LNCAP (cell line): ENCODE measurements at regions not wholly inside any gene's neighbourhood (a gene's known extent, or its start where the extent isn't known, plus 50 kb on each side); places are given as distances from the start of the nearest gene placed in this dataset.

Experiments used
- CTCF ChIP-seq: fragments of 450-650 bp; IDR thresholded peaks from 2 replicates; pipeline ENCODE4 v1.5.1; 2017; ENCODE audit warnings: mild to moderate bottlenecking

GRCh38 chr13:111007209-111007608 is 92.3 kb upstream of the ANKRD10 start:
- TF ChIP-seq CTCF: no peak

DNA sequence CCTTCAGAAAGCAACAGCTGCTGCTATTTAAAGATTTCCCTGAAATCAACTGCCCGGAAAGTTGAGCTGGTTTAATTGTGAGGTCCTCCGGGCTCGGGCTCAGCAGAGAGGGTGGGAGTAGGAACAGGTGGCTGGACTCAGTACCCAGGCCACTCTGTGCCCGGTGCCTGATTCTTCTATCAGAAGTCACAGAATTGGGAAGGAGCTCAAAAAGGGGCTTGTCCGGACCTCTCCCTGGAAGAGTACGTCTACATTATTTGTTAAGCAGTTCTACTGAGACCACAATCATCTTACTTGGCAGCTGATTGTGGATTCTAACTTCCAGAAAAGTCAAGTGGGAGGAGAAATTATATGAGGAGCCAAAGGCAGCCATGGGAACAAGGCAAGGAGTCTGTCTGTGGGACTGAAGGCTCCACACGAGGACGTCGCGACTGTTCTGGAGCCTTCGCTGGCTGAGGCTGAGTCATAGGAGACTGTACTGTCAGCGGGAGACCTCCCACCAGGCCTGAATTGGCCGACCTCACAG is 91.7 kb upstream of the ANKRD10 start:
- no peak for TF ChIP-seq CTCF

DNA sequence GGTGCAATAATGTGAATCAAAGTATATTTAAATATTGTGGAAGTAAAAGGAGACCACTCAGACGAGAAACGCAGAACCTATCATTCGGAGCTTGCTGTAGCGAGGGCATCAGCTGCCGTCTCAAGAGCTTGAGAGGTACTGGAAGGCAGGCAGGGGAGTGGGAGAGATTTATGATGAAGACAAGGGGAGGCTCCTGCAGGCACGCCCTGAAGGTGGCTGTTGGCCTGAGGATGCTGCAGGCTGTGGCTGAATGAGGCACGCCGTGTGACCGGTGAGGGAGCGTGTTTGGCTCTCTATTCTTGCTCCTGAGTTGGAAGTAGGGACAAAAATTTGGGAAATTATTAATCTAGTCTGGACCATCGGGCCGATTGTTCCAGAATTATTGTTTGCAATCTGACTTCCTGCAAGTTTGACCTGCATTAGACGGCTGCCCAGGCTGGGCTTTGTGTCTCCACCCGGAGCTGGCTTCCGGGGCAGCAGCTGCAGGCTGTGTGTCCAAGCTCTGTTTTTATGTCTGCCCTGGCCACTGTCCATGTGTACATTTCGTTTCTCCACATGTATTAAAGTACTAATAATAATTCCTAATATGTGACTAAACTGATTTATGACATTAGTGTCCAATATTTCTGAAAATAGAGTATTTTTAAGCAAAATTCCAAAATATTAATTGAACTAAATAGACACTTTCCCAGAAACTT is 91.1 kb upstream of the ANKRD10 start:
- TF ChIP-seq CTCF: no peak

DNA sequence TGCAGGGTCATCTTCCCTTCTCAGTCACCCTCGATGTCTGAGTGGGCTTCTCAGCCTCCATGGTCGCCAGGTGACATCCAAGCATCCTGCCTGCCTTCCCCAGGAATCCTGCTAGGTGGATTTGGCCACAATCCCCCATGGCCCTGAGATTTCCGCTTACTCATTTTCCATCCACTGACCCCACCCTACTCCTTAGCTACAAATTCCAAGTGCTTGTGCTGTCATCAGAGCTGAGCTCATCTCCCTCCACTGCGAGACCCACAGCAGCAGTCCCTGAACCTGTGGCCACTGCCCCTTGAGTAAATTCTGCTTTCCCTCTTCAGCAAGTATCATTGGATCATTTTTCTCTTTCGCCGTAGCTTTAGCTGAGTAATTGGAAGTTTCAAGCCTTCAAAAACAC is 90.5 kb upstream of the ANKRD10 start:
- no peak for TF ChIP-seq CTCF

GRCh38 chr13:111004444-111004843 is 89.6 kb upstream of the ANKRD10 start:
- no peak for TF ChIP-seq CTCF

- no peak for TF ChIP-seq CTCF
These were observed 86.8 kb upstream of the ANKRD10 start for GRCh38 chr13:111001636-111002035.

- no peak for TF ChIP-seq CTCF
These were observed 78.9 kb upstream of the ANKRD10 start for GRCh38 chr13:110993788-110994187.

GRCh38 chr13:110991991-110992508 is 77.2 kb upstream of the ANKRD10 start:
- no peak for TF ChIP-seq CTCF
